Right lobe of liver (tissue), 6 donors: ENCODE measurements at regions not wholly inside any gene's neighbourhood (a gene's known extent, or its start where the extent isn't known, plus 50 kb on each side); places are given as distances from the start of the nearest gene placed in this dataset.

ENCODE experiments used
- ATAC-seq, 4 donors: fragments of 200-7000 bp; cut with Tn5 transposase; one replicate each; pipeline ENCODE4 v1.9.1; 2020; ENCODE audit warnings: mild to moderate bottlenecking in 4 of 4, moderate library complexity in 4 of 4
- DNase-seq, 3 donors: peaks; one replicate each; pipeline ENCODE4 v3.0.0-alpha.2; 2020
- H3K27ac ChIP-seq, 3 donors: fragments of 200-600 bp; one replicate each; pipeline ENCODE4 v1.8.0; 2022
- H3K27me3 ChIP-seq, 2 donors: fragments of 200-600 bp; one replicate each; pipeline ENCODE4 v1.8.0; 2022
- H3K36me3 ChIP-seq, 4 donors: fragments of 200-600 bp; sonication (generic) in 1 of 4; one replicate each; pipeline versions ENCODE4 v1.5.1 to v1.8.0; 2017 to 2022; ENCODE audit warnings: control low read depth in 1 of 4
- H3K4me1 ChIP-seq, 4 donors: fragments of 200-600 bp; sonication (generic) in 1 of 4; one replicate each; pipeline versions ENCODE4 v1.5.1 to v1.8.0; 2017 to 2022; ENCODE audit warnings: control low read depth in 1 of 4
- H3K4me3 ChIP-seq, 3 donors: fragments of 200-600 bp; one replicate each; pipeline ENCODE4 v1.8.0; 2022
- H3K9me3 ChIP-seq, 4 donors: fragments of 200-600 bp; sonication (generic) in 1 of 4; one replicate each; pipeline versions ENCODE4 v1.5.1 to v1.8.0; 2017 to 2022; ENCODE audit warnings: control low read depth in 1 of 4
- POLR2A ChIP-seq: fragments of 450-650 bp; IDR thresholded peaks from one replicate; pipeline ENCODE4 v1.6.1; 2017; ENCODE audit warnings: antibody characterized with exemption, mild to moderate bottlenecking
- WGBS: methylation state at CpG from one replicate; pipeline ENCODE4 v1.1.6; 2018; ENCODE audit warnings: low coverage, low lambda C conversion rate; ENCODE audit not compliant: insufficient coverage; ENCODE audit errors: missing lambda C conversion rate; 5-methylcytosine and 5-hydroxymethylcytosine counted together
- intact Hi-C, 2 donors: fragments of 100-400 bp; cut with DNase I; formaldehyde crosslinking; loops; one replicate each; pipeline versions ENCODE4 v1.11.2 to v1.14.1; 2022
- TF ChIP-seq, protein P1 (sequence below), 4 donors: fragments of 200-600 bp in 3 of 4; fragments of 450-650 bp in 1 of 4; IDR thresholded peaks; one replicate each; pipeline versions ENCODE4 v1.5.1 to v1.8.0; 2016 to 2022; ENCODE audit warnings: antibody characterized with exemption in 4 of 4, mild to moderate bottlenecking in 2 of 4
- donor health status: DM: no; HTN: yes; CAD: no.
- donor health status: DM: no; HTN: no; CAD: no.
- donor health status: DM: no; HTN: no; CAD: no.
- donor health status: DM: no; HTN: yes; CAD: no.
- donor health status: DM: no; HTN: yes; CAD: no.

GRCh38 chr2:220583725-220584124 lies 956.3 kb downstream of the SLC4A3 start:
- Histone ChIP-seq H3K4me1 (no peaks in the 10 kb centered on the region), H3K27me3 (no peaks in the 10 kb centered on the region), H3K9me3 (no peaks in the 10 kb centered on the region), H3K27ac (no peak overlapping the region), H3K4me3 (no peak overlapping the region), H3K36me3 (no peaks in the 10 kb centered on the region)
- DNase-seq (no peak), ATAC-seq (no peak)
- intact Hi-C loops, result no loop called here
- 50% methylated on average over 2 of the region's 2 CpGs for WGBS
- TF ChIP-seq, protein P1, sequence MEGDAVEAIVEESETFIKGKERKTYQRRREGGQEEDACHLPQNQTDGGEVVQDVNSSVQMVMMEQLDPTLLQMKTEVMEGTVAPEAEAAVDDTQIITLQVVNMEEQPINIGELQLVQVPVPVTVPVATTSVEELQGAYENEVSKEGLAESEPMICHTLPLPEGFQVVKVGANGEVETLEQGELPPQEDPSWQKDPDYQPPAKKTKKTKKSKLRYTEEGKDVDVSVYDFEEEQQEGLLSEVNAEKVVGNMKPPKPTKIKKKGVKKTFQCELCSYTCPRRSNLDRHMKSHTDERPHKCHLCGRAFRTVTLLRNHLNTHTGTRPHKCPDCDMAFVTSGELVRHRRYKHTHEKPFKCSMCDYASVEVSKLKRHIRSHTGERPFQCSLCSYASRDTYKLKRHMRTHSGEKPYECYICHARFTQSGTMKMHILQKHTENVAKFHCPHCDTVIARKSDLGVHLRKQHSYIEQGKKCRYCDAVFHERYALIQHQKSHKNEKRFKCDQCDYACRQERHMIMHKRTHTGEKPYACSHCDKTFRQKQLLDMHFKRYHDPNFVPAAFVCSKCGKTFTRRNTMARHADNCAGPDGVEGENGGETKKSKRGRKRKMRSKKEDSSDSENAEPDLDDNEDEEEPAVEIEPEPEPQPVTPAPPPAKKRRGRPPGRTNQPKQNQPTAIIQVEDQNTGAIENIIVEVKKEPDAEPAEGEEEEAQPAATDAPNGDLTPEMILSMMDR (IDR thresholded peaks at IDR 0.05), result no peak

- Histone ChIP-seq H3K27ac (no peak overlapping the region), H3K4me3 (no peak overlapping the region), H3K9me3 (no peaks in the 10 kb centered on the region), H3K27me3 (no peaks in the 10 kb centered on the region), H3K4me1 (no peaks in the 10 kb centered on the region), H3K36me3 (no peaks in the 10 kb centered on the region)
- TF ChIP-seq, protein P1 (IDR thresholded peaks at IDR 0.05), result no peak
- no peak for TF ChIP-seq POLR2A
- DNase-seq (no peak), ATAC-seq (no peak)
- 23% methylated on average over 2 of the region's 2 CpGs for WGBS
- intact Hi-C loops, result no loop called here
Measured at GRCh38 chr2:220585241-220585640, 957.8 kb downstream of the SLC4A3 start.

- H3K4me1 ChIP-seq, result no peaks in the 10 kb centered on the region
- ATAC-seq (no peak), DNase-seq (no peak)
- 64% methylated on average over 5 of the region's 5 CpGs for WGBS
- no peak overlapping the region for H3K4me3 ChIP-seq
- intact Hi-C loops, result no loop called here
- H3K36me3 ChIP-seq, result no peaks in the 10 kb centered on the region
- H3K27me3 ChIP-seq, result no peaks in the 10 kb centered on the region
- H3K27ac ChIP-seq, result no peak overlapping the region
- TF ChIP-seq, protein P1 (IDR thresholded peaks at IDR 0.05), result no peak
- no peak for TF ChIP-seq POLR2A
- H3K9me3 ChIP-seq, result no peaks in the 10 kb centered on the region
Measured at GRCh38 chr2:220586980-220587530, 959.6 kb downstream of the SLC4A3 start.

- Histone ChIP-seq H3K4me3 (no peak overlapping the region), H3K27ac (no peak overlapping the region), H3K4me1 (no peaks in the 10 kb centered on the region), H3K36me3 (no peaks in the 10 kb centered on the region), H3K27me3 (no peaks in the 10 kb centered on the region), H3K9me3 (no peaks in the 10 kb centered on the region)
- 69% methylated on average over 5 of the region's 5 CpGs for WGBS
- TF ChIP-seq POLR2A, result no peak
- TF ChIP-seq, protein P1 (IDR thresholded peaks at IDR 0.05), result no peak
- ATAC-seq (no peak), DNase-seq (no peak)
- intact Hi-C loops, result no loop called here
Measured at GRCh38 chr2:220588148-220588547, 960.7 kb downstream of the SLC4A3 start.

DNA sequence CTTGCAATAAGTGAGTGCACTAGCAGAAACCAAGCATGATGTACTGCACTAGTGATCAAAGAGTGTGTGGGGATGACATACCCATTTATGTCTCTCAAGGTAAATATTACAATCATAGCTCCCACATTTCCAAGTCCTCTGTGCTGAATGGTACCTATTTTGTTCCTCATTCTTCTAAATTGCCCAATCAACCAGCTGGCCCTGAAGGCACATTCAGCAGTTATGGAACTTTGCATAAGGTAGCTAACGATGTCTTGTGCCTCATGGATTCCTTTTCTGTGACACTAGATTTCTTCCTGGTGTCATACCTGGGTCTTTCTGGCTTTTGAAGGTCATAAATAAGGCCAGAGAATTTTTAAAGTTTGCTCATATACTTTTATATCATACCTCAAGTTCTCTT lies 963.0 kb downstream of the SLC4A3 start:
- Histone ChIP-seq H3K27ac (no peak overlapping the region), H3K4me1 (no peaks in the 10 kb centered on the region), H3K4me3 (no peak overlapping the region), H3K36me3 (no peaks in the 10 kb centered on the region), H3K27me3 (no peaks in the 10 kb centered on the region), H3K9me3 (no peaks in the 10 kb centered on the region)
- intact Hi-C loops, result no loop called here
- WGBS, result 63% methylated on average over 1 of the region's 1 CpG
- ATAC-seq (no peak), DNase-seq (no peak)
- TF ChIP-seq, protein P1 (IDR thresholded peaks at IDR 0.05), result no peak
- TF ChIP-seq POLR2A, result no peak
